ENCODE measurements at regions not wholly inside any gene's neighbourhood (a gene's known extent, or its start where the extent isn't known, plus 50 kb on each side); places are given as distances from the start of the nearest gene placed in this dataset.

DNA sequence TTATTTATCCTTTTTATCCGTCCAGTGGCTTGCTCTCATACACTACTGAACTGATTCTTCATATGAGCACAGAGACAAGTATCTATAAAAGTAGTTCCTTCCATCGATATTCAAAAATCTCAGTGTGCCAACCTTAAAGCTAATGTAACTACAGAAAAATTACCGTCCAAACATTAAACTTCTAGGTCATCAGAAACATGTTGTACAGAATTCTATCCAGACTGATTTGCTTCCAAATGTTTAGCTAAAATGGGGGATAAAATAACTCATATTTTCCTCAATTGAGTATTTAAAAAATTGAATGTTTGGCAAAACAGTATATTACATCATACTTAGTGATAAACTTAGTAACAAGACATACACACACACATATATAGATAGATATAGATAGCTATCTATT lies 584.7 kb upstream of the SEMA3D start:
- Histone ChIP-seq H3K79me2 (ENCODE audit: control insufficient read depth, insufficient read depth, low read length) (no peaks in the 10 kb centered on the region), H3K27me3 (ENCODE audit: control insufficient read depth, extremely low read depth, insufficient read depth, low read length) (no peaks in the 10 kb centered on the region), H3K4me1 (ENCODE audit: control insufficient read depth, extremely low read depth, insufficient read depth, low read length) (no peaks in the 10 kb centered on the region), H3K4me3 (ENCODE audit: control insufficient read depth in 2 of 3, extremely low read depth in 1 of 3, insufficient read depth in 2 of 3, low read depth in 1 of 3, low read length in 3 of 3) (no peak overlapping the region), H3K9ac (ENCODE audit: control insufficient read depth, extremely low read depth, insufficient read depth, low read length) (no peak overlapping the region), H3K27ac (ENCODE audit: control insufficient read depth, insufficient read depth, low read length) (no peak overlapping the region), H3K36me3 (ENCODE audit: control insufficient read depth in 2 of 2, extremely low read depth in 1 of 2, insufficient read depth in 2 of 2, low read length in 2 of 2) (no peaks in the 10 kb centered on the region), H2AFZ (ENCODE audit: control insufficient read depth, low read length) (no peak overlapping the region), H4K20me1 (ENCODE audit: control insufficient read depth, extremely low read depth, insufficient read depth, low read length) (no peaks in the 10 kb centered on the region), H3K9me3 (ENCODE audit: control insufficient read depth, low read depth, low read length) (no peaks in the 10 kb centered on the region), H3K4me2 (ENCODE audit: control insufficient read depth, extremely low read depth, insufficient read depth, low read depth, low read length) (no peak overlapping the region), H3K9me1 (ENCODE audit: control insufficient read depth, extremely low read depth, insufficient read depth, low read length) (no peaks in the 10 kb centered on the region)
- DNase-seq (ENCODE audit: low read depth, low spot score) (no peak), FAIRE-seq (no peak)
- TF ChIP-seq CTCF (optimal IDR thresholded peaks at IDR 0.05 in 1 of 3, IDR thresholded peaks at IDR 0.05 in 1 of 3, conservative IDR thresholded peaks at IDR 0.05 in 1 of 3; ENCODE audit: extremely low read depth in 1 of 3, insufficient read depth in 2 of 3, low read length in 3 of 3) (no peak), EZH2 (IDR thresholded peaks at IDR 0.05; ENCODE audit: low read length) (no peak)
- dilution Hi-C loops (cut with MboI; ENCODE audit: extremely low pct_ligation_motif_present, low sequenced_read_pairs), result no loop called here

- TF ChIP-seq CTCF (optimal IDR thresholded peaks at IDR 0.05 in 1 of 3, IDR thresholded peaks at IDR 0.05 in 1 of 3, conservative IDR thresholded peaks at IDR 0.05 in 1 of 3; ENCODE audit: extremely low read depth in 1 of 3, insufficient read depth in 2 of 3, low read length in 3 of 3) (no peak), EZH2 (IDR thresholded peaks at IDR 0.05; ENCODE audit: low read length) (no peak)
- Histone ChIP-seq H3K4me3 (ENCODE audit: control insufficient read depth in 2 of 3, extremely low read depth in 1 of 3, insufficient read depth in 2 of 3, low read depth in 1 of 3, low read length in 3 of 3) (no peak overlapping the region), H3K4me2 (ENCODE audit: control insufficient read depth, extremely low read depth, insufficient read depth, low read depth, low read length) (no peak overlapping the region), H3K27ac (ENCODE audit: control insufficient read depth, insufficient read depth, low read length) (no peak overlapping the region), H2AFZ (ENCODE audit: control insufficient read depth, low read length) (no peak overlapping the region), H4K20me1 (ENCODE audit: control insufficient read depth, extremely low read depth, insufficient read depth, low read length) (no peaks in the 10 kb centered on the region), H3K79me2 (ENCODE audit: control insufficient read depth, insufficient read depth, low read length) (no peaks in the 10 kb centered on the region), H3K27me3 (ENCODE audit: control insufficient read depth, extremely low read depth, insufficient read depth, low read length) (no peaks in the 10 kb centered on the region), H3K36me3 (ENCODE audit: control insufficient read depth in 2 of 2, extremely low read depth in 1 of 2, insufficient read depth in 2 of 2, low read length in 2 of 2) (no peaks in the 10 kb centered on the region), H3K4me1 (ENCODE audit: control insufficient read depth, extremely low read depth, insufficient read depth, low read length) (no peaks in the 10 kb centered on the region), H3K9ac (ENCODE audit: control insufficient read depth, extremely low read depth, insufficient read depth, low read length) (no peak overlapping the region), H3K9me3 (ENCODE audit: control insufficient read depth, low read depth, low read length) (no peaks in the 10 kb centered on the region), H3K9me1 (ENCODE audit: control insufficient read depth, extremely low read depth, insufficient read depth, low read length) (no peaks in the 10 kb centered on the region)
- FAIRE-seq (no peak), DNase-seq (ENCODE audit: low read depth, low spot score) (no peak)
- dilution Hi-C loops (cut with MboI; ENCODE audit: extremely low pct_ligation_motif_present, low sequenced_read_pairs), result no loop called here
Measured at GRCh38 chr7:85770332-85770731, 583.5 kb upstream of the SEMA3D start.

Data from keratinocyte (primary cell).